ENCODE measurements at regions not wholly inside any gene's neighbourhood (a gene's known extent, or its start where the extent isn't known, plus 50 kb on each side); places are given as distances from the start of the nearest gene placed in this dataset.

DNA sequence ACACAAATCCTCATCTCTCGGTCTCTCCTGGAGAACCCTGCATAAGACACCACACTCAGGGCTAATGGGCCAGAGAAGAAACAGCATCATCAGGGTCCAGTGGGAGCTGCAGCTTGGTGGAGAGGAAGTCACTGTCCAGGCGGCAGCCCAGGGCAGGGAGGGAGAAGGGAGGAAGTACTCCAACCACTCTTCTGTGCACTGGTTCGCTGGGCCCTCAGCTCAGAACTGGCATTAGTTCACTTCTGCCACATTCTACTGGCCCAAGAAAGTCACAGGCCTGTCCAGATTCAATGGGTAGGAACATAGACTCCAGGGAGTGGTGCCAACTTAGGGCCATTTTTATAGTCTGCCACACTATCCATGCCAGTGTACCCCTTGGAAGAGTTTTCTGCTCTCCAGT lies 169.0 kb downstream of the ABHD5 start:
- peaks cover 28% of the 10 kb centered on the region for H3K27me3 ChIP-seq (ENCODE audit: insufficient read depth, low read length)

DNA sequence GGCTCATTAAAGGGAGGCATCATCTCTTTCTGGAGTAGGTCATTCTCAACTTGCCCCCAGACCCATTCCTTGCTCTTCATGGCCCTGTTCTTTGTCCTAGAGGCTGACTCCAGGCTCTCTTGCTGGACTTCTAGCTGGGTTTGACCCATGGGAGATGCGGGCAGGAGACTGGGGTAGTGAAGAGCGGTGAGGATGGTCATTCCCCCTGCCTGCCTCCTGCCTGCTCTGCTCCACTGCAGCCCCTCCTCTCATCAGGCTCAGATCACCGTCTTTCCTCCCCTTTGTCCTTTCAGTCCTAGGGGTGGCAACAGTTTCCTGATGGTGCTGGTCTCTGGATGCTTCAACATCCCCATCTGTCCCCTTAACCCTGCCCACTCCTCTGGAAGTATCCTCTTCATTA lies 170.9 kb downstream of the ABHD5 start:
- Histone ChIP-seq H3K27ac (ENCODE audit: low read length) (no peak overlapping the region), H3K9me3 (ENCODE audit: insufficient read depth, low read depth, low read length) (no peaks in the 10 kb centered on the region)

More for the DNA sequence above, 169.0 kb downstream of the ABHD5 start:
- Histone ChIP-seq H3K4me3 (ENCODE audit: low read length) (no peak overlapping the region), H3K9me3 (ENCODE audit: insufficient read depth, low read depth, low read length) (no peaks in the 10 kb centered on the region), H3K4me1 (ENCODE audit: insufficient read depth, low read length) (no peaks in the 10 kb centered on the region; the same call in 1 of the 2 replicates), H3K9ac (ENCODE audit: low read depth, low read length) (no peak overlapping the region), H3K27ac (ENCODE audit: low read length) (no peak overlapping the region), H3K36me3 (ENCODE audit: insufficient read depth, low read depth, low read length) (no peaks in the 10 kb centered on the region)

DNA sequence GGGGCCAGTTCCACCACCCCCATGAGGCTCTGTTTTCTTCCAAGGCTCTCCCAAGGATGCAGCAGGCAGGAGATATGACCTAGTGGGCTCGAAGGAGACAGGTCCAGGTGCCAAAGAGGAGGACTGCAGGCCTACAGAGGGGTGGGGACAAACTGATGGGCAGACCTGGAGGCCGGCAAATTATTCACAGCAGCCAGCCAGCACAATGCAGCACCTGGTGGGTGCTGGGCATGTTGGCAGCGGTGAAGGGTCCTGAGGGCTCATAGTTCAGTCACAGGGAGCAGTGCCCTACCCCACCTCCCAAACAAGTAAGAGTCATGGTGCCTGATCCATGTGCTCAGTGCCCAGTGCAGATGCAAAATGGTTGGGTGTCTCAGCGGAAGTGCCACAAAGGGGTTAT lies 171.7 kb downstream of the ABHD5 start:
- Histone ChIP-seq H3K27me3 (ENCODE audit: insufficient read depth, low read length) (peaks cover 11% of the 10 kb centered on the region), H3K36me3 (ENCODE audit: insufficient read depth, low read depth, low read length) (no peaks in the 10 kb centered on the region), H3K27ac (ENCODE audit: low read length) (no peak overlapping the region), H3K4me1 (ENCODE audit: insufficient read depth, low read length) (no peaks in the 10 kb centered on the region; the same call in 1 of the 2 replicates), H3K9ac (ENCODE audit: low read depth, low read length) (no peak overlapping the region; the same call in 1 of the 2 replicates), H3K4me3 (ENCODE audit: low read length) (no peak overlapping the region), H3K9me3 (ENCODE audit: insufficient read depth, low read depth, low read length) (no peaks in the 10 kb centered on the region)

More for the DNA sequence above, 170.9 kb downstream of the ABHD5 start:
- Histone ChIP-seq H3K4me1 (ENCODE audit: insufficient read depth, low read length) (no peaks in the 10 kb centered on the region; the same call in 1 of the 2 replicates), H3K4me3 (ENCODE audit: low read length) (no peak overlapping the region), H3K9ac (ENCODE audit: low read depth, low read length) (no peak overlapping the region), H3K36me3 (ENCODE audit: insufficient read depth, low read depth, low read length) (no peaks in the 10 kb centered on the region), H3K27me3 (ENCODE audit: insufficient read depth, low read length) (peaks cover 19% of the 10 kb centered on the region)

DNA sequence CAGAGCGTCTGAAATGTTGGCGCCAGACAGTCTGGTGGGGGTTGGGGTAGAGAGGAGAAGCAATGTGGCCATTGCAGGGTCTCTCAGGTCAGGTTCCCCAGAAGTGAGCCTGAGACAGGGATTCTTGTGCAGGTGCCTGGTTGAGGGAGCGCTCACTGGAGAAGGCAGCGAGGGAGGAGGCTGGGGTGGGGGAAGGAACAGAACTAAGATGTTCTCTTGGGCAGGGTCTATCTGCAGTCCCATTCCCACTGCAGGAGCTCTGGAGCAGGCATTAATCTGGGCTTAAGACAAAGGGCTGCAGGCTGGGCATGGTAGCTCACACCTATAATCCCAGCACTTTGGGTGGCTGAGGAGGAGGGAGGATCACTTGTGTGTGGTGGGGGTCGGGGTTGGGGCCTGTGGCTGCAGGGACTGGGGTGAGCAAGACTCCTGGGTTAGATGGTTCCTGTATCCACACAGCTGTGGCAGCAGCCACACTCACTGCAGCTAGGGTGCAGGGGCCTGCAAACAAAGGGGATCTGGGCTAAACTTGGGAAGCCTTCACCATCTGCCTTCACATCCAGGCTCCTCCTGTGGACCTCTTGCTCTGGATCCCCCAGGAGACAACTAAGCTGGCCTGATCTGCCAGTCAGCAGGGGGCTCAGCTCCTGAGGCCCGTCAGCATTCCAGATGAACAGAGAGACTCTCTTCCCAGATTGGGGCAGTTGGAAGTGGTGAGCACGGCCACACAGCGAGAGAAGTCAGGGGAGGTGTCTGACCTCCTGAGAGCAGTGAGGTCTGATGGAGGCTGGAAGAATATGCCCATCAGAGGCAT lies 172.5 kb downstream of the ABHD5 start:
- Histone ChIP-seq H3K27ac (ENCODE audit: low read length) (no peak overlapping the region), H3K4me1 (ENCODE audit: insufficient read depth, low read length) (no peaks in the 10 kb centered on the region; the same call in 1 of the 2 replicates), H3K9ac (ENCODE audit: low read depth, low read length) (no peak overlapping the region; the same call in 1 of the 2 replicates), H3K36me3 (ENCODE audit: insufficient read depth, low read depth, low read length) (no peaks in the 10 kb centered on the region), H3K4me3 (ENCODE audit: low read length) (no peak overlapping the region), H3K9me3 (ENCODE audit: insufficient read depth, low read depth, low read length) (no peaks in the 10 kb centered on the region), H3K27me3 (ENCODE audit: insufficient read depth, low read length) (peaks cover 7% of the 10 kb centered on the region; the same call in 1 of the 2 replicates)

DNA sequence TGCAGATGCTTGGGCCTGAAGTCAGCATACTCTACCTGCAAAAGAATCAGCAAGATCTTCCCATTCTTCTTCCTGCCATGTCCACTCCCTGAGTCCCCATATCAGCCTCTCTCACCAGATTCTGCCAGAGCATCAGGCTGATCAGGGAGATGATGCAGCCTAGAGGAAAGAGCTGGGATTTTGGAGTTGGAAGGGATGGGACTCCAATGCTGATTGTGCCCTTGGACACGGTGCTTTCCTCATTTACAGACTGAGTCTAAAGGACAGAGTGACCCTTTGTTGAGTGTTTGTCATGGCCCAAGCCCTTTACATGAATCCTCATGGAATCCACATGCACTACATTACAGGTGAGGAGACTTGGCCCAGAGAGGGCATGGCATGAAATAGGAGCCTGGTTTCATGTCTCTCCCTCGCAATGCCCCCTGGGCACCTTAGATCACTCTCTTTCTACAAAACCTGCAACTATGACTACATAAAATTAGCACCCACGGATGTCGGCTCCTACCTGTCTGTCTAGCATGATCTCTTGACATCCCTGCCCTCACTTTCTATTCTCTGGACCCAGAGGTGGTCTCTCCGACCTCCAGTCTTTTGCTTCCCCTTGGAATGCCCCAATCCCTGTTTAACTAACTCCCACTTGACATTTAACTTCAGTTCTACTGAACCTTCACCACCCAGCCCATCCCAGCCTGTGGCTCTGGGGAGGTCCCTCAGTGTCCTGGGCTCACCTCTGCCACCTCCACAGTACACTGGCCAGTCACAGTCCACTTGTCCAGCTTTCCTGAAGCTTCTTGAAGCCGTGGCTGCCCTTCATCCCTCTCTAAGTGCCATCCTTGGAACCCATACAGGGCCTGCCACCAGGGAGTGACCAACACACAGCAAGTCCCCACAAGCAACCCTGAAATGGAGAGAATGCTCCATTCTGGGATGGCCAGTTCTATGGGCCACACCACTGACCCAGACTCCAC lies 173.5 kb downstream of the ABHD5 start:
- Histone ChIP-seq H3K4me1 (ENCODE audit: insufficient read depth, low read length) (no peaks in the 10 kb centered on the region), H3K27me3 (ENCODE audit: insufficient read depth, low read length) (peaks cover under 1% of the 10 kb centered on the region; the same call in 1 of the 2 replicates), H3K27ac (ENCODE audit: low read length) (no peak overlapping the region), H3K9me3 (ENCODE audit: insufficient read depth, low read depth, low read length) (no peaks in the 10 kb centered on the region), H3K4me3 (ENCODE audit: low read length) (no peak overlapping the region), H3K36me3 (ENCODE audit: insufficient read depth, low read depth, low read length) (no peaks in the 10 kb centered on the region), H3K9ac (ENCODE audit: low read depth, low read length) (no peak overlapping the region)

DNA sequence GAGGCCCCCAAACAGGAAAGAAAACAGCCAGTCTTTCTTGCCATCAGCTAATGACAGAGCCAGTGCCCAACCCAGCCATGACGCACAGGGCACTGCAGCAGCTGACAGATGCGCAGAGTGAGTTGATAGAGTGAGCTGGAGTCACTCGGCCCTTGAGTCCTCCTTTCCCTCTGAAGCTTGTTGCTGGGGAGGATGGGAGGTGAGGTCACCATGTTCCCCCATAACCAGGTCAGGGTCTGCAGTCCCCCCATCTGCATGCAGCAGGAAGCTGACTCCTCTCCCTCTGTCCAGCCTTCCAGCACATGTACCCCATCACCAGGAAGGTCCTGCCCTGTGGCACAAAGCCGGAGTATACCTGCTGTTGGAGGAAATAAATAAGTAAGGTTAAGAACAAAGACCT lies 174.6 kb downstream of the ABHD5 start:
- H3K4me1 ChIP-seq (ENCODE audit: insufficient read depth, low read length), result no peaks in the 10 kb centered on the region
- no peaks in the 10 kb centered on the region for H3K36me3 ChIP-seq (ENCODE audit: insufficient read depth, low read depth, low read length)
- H3K27ac ChIP-seq (ENCODE audit: low read length), result no peak overlapping the region
- H3K9me3 ChIP-seq (ENCODE audit: insufficient read depth, low read depth, low read length), result no peaks in the 10 kb centered on the region
- H3K27me3 ChIP-seq (ENCODE audit: insufficient read depth, low read length), result no peaks in the 10 kb centered on the region; the same call in 1 of the 2 replicates
- no peak overlapping the region for H3K4me3 ChIP-seq (ENCODE audit: low read length)
- H3K9ac ChIP-seq (ENCODE audit: low read depth, low read length), result no peak overlapping the region

DNA sequence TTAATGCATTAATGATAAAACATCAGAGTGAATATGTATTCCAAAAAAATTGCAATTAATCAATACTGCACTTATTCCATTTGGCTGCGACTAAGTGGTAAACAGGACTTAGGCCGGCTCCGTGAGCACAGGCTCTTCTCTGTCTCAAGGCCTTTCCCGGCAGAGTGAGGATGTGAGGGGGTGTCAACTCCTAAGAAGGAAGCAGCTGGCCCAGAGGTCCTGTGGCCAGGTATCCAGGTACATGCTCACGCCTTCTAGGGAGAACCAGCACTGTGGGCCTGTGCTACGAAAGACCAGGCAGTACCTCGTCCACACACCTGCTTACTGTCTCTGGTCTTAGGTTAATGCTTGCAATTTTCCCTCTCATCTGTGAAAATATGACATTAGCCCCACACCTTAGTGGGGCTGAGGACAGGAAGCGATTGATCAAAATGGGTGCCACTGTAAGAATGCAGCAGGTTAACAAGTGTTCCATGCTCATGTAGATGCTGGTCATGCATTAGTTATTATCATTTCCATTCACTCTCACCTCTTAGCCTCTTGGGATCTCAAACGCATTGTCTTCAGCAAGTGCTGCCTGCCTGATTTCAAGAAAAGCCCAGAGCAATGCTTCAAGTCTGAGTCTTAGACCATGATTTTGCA lies 175.3 kb downstream of the ABHD5 start:
- Histone ChIP-seq H3K27ac (ENCODE audit: low read length) (no peak overlapping the region), H3K27me3 (ENCODE audit: insufficient read depth, low read length) (no peaks in the 10 kb centered on the region; the same call in 1 of the 2 replicates), H3K4me1 (ENCODE audit: insufficient read depth, low read length) (no peaks in the 10 kb centered on the region), H3K36me3 (ENCODE audit: insufficient read depth, low read depth, low read length) (no peaks in the 10 kb centered on the region), H3K9ac (ENCODE audit: low read depth, low read length) (no peak overlapping the region), H3K9me3 (ENCODE audit: insufficient read depth, low read depth, low read length) (no peaks in the 10 kb centered on the region), H3K4me3 (ENCODE audit: low read length) (no peak overlapping the region)

DNA sequence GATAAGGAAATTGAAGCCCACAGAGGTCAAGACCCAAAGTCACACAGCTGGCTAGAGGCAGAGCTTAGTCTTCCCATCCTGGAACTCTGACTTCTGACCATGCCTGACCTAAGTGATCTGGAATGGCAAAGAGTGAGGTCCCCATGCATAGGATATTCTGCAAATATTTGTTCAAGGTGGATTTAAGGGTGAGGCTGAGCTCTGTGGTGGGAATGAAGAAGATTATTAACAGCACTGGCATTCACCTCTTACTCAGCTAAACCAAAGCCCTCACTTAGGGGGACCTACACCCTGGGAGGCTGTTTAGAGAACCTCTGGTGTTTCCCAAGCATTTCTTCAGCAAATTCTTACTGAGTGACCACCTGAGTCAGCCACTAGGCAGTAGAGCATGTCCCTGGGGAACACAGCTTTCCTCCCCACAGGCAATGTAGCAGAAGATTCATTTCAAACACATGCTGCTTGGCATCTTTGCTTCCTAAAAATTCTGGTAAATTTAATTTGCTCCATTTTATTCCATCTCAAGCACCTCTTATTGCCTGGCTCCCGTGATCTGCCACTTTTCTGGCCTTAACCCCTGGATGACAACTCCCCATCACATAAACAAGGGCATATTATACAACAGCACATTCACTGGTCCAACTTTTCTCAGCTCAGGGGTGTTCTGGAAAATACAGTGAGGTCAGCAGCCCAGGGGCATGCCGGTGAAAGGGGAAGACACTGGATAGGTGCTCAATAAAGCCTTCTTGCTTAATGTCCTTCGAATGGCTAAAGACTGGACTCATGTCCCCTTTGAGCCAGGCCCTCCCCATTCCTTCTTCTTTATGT lies 176.0 kb downstream of the ABHD5 start:
- H3K4me3 ChIP-seq (ENCODE audit: low read length), result no peak overlapping the region
- peaks cover 5% of the 10 kb centered on the region; the same call in 1 of the 2 replicates for H3K27me3 ChIP-seq (ENCODE audit: insufficient read depth, low read length)
- H3K9ac ChIP-seq (ENCODE audit: low read depth, low read length), result no peak overlapping the region
- no peak overlapping the region for H3K27ac ChIP-seq (ENCODE audit: low read length)
- no peaks in the 10 kb centered on the region for H3K36me3 ChIP-seq (ENCODE audit: insufficient read depth, low read depth, low read length)
- no peaks in the 10 kb centered on the region for H3K4me1 ChIP-seq (ENCODE audit: insufficient read depth, low read length)
- H3K9me3 ChIP-seq (ENCODE audit: insufficient read depth, low read depth, low read length), result no peaks in the 10 kb centered on the region

DNA sequence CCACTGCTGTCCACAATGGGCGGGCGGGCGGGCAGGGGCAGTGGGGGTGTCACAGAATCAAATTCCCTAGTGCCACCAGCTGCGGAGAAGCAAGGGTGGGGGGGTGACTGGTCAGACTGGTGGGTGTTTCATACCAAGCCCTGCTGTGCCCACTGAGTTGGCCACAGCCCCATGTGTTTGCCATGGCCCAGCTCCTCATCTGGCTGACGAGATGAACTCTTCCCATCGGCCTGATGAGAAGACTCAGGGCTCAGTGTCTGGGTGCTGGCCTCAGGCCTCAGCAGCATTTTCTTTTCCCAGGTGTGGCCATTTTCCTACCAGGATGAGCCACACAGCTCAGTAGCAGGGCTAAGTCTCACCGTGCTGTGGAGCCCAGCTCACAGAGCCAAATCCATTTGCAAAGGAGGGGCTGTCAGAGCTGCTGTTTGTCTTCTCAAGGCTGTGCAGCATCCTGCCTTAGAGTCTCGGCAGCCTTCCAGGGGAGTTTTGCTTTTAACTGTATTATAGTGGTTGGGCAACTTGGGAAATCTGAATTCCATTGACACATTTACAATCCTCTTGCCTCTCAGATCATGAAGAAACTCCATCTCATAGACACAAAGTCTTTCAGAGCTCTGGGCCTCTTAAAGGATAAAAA lies 176.8 kb downstream of the ABHD5 start:
- Histone ChIP-seq H3K27me3 (ENCODE audit: insufficient read depth, low read length) (peaks cover 9% of the 10 kb centered on the region; the same call in 1 of the 2 replicates), H3K4me3 (ENCODE audit: low read length) (no peak overlapping the region), H3K9ac (ENCODE audit: low read depth, low read length) (no peak overlapping the region), H3K4me1 (ENCODE audit: insufficient read depth, low read length) (no peaks in the 10 kb centered on the region), H3K36me3 (ENCODE audit: insufficient read depth, low read depth, low read length) (no peaks in the 10 kb centered on the region), H3K9me3 (ENCODE audit: insufficient read depth, low read depth, low read length) (no peaks in the 10 kb centered on the region), H3K27ac (ENCODE audit: low read length) (no peak overlapping the region)

DNA sequence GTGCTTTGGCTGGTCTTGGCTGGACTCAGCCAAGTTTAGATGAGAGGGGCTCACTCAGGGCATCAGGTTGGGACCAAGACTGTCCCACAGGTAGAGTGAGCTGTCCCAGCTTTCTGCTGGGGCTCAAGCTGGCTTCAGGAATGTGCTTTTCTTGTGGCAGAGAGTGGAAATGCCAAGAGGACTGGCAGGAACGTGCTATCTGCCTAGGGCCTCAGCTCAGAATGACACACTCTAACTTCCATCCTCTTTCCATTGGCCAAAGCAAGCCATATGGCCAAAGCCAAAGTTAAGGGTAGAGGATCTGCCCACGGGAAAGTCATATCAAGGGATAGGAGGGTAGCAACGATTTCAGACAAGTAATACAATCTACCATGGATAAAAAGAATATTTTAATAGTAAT lies 178.8 kb downstream of the ABHD5 start:
- H3K27ac ChIP-seq (ENCODE audit: low read length), result no peak overlapping the region
- no peaks in the 10 kb centered on the region for H3K36me3 ChIP-seq (ENCODE audit: insufficient read depth, low read depth, low read length)
- H3K4me1 ChIP-seq (ENCODE audit: insufficient read depth, low read length), result peaks cover 8% of the 10 kb centered on the region; the same call in 1 of the 2 replicates
- no peak overlapping the region for H3K9ac ChIP-seq (ENCODE audit: low read depth, low read length)
- peaks cover 9% of the 10 kb centered on the region; the same call in 1 of the 2 replicates for H3K27me3 ChIP-seq (ENCODE audit: insufficient read depth, low read length)
- no peak overlapping the region for H3K4me3 ChIP-seq (ENCODE audit: low read length)
- H3K9me3 ChIP-seq (ENCODE audit: insufficient read depth, low read depth, low read length), result no peaks in the 10 kb centered on the region

Measured in iPS-20b (cell line).